ENCODE measurements at regions not wholly inside any gene's neighbourhood (a gene's known extent, or its start where the extent isn't known, plus 50 kb on each side); places are given as distances from the start of the nearest gene placed in this dataset.

GRCh38 chr9:1723522-1724015 lies 291.6 kb upstream of the SMARCA2 start:
- no peaks in the 10 kb centered on the region for H3K27me3 ChIP-seq
- H3K4me3 ChIP-seq = no peak overlapping the region
- H3K4me1 ChIP-seq = no peaks in the 10 kb centered on the region
- DNase-seq (no peak), ATAC-seq (no peak)
- H3K9me3 ChIP-seq = peaks cover 0 to 5% of the 10 kb centered on the region in 2 donors
- TF ChIP-seq, protein P1, sequence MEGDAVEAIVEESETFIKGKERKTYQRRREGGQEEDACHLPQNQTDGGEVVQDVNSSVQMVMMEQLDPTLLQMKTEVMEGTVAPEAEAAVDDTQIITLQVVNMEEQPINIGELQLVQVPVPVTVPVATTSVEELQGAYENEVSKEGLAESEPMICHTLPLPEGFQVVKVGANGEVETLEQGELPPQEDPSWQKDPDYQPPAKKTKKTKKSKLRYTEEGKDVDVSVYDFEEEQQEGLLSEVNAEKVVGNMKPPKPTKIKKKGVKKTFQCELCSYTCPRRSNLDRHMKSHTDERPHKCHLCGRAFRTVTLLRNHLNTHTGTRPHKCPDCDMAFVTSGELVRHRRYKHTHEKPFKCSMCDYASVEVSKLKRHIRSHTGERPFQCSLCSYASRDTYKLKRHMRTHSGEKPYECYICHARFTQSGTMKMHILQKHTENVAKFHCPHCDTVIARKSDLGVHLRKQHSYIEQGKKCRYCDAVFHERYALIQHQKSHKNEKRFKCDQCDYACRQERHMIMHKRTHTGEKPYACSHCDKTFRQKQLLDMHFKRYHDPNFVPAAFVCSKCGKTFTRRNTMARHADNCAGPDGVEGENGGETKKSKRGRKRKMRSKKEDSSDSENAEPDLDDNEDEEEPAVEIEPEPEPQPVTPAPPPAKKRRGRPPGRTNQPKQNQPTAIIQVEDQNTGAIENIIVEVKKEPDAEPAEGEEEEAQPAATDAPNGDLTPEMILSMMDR (IDR thresholded peaks at IDR 0.05) = no peak
- intact Hi-C loops (cut with DNase I) = no loop called here
- H3K27ac ChIP-seq = no peak overlapping the region
- H3K36me3 ChIP-seq = no peaks in the 10 kb centered on the region

- H3K27me3 ChIP-seq = no peaks in the 10 kb centered on the region
- H3K9me3 ChIP-seq = no peaks in the 10 kb centered on the region
- H3K4me3 ChIP-seq = no peak overlapping the region
- TF ChIP-seq, protein P1 (IDR thresholded peaks at IDR 0.05) = no peak
- no peak for ATAC-seq
- H3K4me1 ChIP-seq = no peaks in the 10 kb centered on the region
- no peaks in the 10 kb centered on the region for H3K36me3 ChIP-seq
- peak in 1 of 4 donors; percentile 18 for DNase-seq
- intact Hi-C loops (cut with DNase I) = no loop called here
- H3K27ac ChIP-seq = no peak overlapping the region
Observed at GRCh38 chr9:1726993-1727759, 288.0 kb upstream of the SMARCA2 start.

DNA sequence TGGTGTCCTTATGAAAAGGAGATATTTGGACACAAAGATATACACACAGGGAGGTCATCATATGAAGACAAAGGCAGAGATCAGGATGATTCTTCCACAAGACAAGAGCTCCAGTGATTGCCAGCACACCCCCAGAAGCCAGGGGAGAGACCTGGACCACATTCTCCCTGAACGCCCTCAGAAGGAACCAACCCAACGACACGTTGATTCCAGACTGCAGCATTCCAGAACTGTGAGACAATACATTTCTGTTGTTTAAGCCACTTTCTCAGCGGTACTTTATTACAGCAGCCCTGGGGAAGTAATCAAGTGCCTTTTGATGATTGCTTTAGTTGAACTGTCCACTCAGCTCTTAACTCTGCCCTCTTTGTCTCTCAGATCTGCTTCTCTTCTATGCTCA lies 285.5 kb upstream of the SMARCA2 start:
- Histone ChIP-seq H3K4me3 (no peak overlapping the region), H3K9me3 (no peaks in the 10 kb centered on the region), H3K4me1 (no peaks in the 10 kb centered on the region), H3K36me3 (no peaks in the 10 kb centered on the region), H3K27me3 (no peaks in the 10 kb centered on the region), H3K27ac (no peak overlapping the region)
- TF ChIP-seq, protein P1 (IDR thresholded peaks at IDR 0.05) = no peak
- intact Hi-C loops (cut with DNase I) = no loop called here
- DNase-seq = no peak
- ATAC-seq = no peak

DNA sequence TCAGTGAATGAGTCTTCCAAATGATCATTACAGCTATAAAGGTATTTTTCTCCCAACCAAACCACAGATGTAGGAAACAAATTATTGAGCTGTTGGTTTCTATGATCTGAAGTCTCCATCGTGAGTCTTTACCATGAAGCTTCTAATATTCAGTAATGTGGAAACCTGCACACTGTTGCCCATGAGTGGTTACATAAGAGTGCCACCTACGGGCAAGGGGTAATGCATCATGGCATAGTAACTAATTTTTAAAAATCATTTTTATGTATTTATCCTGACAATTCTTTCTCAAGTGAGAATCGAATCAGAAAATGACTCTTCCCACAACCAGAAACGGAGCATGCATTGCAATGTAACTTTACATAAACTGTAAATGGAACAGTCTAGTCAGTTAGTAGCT lies 282.5 kb upstream of the SMARCA2 start:
- intact Hi-C loops (cut with DNase I) = no loop called here
- H3K9me3 ChIP-seq = no peaks in the 10 kb centered on the region
- no peak overlapping the region for H3K27ac ChIP-seq
- TF ChIP-seq, protein P1 (IDR thresholded peaks at IDR 0.05) = no peak
- ATAC-seq = no peak
- H3K4me1 ChIP-seq = no peaks in the 10 kb centered on the region
- DNase-seq = no peak
- no peak overlapping the region for H3K4me3 ChIP-seq
- no peaks in the 10 kb centered on the region for H3K36me3 ChIP-seq
- no peaks in the 10 kb centered on the region for H3K27me3 ChIP-seq

DNA sequence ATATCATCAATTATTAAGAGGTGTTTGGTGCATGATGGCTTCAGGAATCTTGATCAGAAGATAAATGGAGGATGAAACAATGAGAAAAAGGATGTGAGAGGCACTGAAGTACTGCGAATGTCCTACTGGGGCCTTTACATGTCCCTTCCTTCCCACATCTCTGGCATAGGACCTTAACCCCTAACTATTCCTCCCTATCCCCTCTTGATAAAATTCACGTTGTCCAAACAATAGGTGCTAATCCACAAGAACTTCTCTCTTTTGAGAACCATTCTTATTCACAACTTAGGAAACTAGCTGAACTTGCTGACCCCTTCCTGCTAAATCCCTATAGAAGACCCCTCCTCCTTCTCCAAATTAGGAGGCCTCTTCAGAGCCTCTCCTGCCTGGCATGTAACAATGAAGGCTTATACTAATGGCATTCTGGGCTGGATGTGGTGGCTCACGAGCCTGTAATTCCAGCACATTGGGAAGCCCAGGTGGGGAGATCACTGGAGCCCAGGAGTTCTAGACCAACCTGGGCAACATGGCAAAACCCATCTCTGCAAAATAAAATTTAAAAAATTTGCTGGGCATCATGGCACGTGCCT lies 276.5 kb upstream of the SMARCA2 start:
- DNase-seq (no peak), ATAC-seq (no peak)
- Histone ChIP-seq H3K36me3 (no peaks in the 10 kb centered on the region), H3K9me3 (no peaks in the 10 kb centered on the region), H3K4me1 (no peaks in the 10 kb centered on the region), H3K27ac (no peak overlapping the region), H3K27me3 (no peaks in the 10 kb centered on the region), H3K4me3 (no peak overlapping the region)
- intact Hi-C loops (cut with DNase I) = no loop called here
- TF ChIP-seq, protein P1 (IDR thresholded peaks at IDR 0.05) = no peak

Measured in left lung (tissue), 4 donors.